ENCODE measurements at regions not wholly inside any gene's neighbourhood (a gene's known extent, or its start where the extent isn't known, plus 50 kb on each side); places are given as distances from the start of the nearest gene placed in this dataset.

- TF ChIP-seq CTCF (IDR thresholded peaks at IDR 0.05; ENCODE audit: insufficient read depth, low read length), result no peak
- TF ChIP-seq REST (IDR thresholded peaks at IDR 0.05; ENCODE audit: insufficient replicate concordance, low read depth), result no peak
- TF ChIP-seq POLR2AphosphoS5 (IDR thresholded peaks at IDR 0.05; ENCODE audit: low read depth), result no peak
- no peak for TF ChIP-seq GABPA (IDR thresholded peaks at IDR 0.05; ENCODE audit: low read depth)
Measured at GRCh38 chrX:25534091-25534490, 518.3 kb upstream of the ARX start.
